ENCODE measurements at regions not wholly inside any gene's neighbourhood (a gene's known extent, or its start where the extent isn't known, plus 50 kb on each side); places are given as distances from the start of the nearest gene placed in this dataset.
A peak's percentile ranks its signal among the peaks of the same experiment; 100 is the strongest.
"Not testable (repeated sequence)": the region's sequence is repeated elsewhere in the genome, so short reads cannot be mapped to it uniquely, and the experiment has no call there.

DNA sequence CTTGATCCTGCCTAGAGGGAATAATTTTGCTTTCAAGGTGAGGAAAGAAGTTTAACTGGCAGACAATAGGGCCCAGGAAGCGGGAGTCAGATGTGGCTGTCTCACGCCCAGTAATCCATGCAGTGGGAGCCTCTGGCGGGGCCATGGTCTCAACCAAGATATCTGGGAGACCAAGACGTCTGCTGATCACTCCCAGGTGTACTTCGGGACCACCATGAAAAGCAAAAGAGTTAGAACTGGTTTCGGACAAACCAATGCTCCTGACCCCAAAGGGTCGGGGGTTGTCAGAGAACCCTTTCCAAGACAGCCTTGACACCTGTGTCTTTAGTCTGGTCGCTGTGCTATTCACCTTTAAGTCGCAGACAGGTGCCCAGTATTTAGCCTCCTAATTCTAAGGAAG is 256.9 kb upstream of the MBL2 start:
- H3K27ac ChIP-seq: no peak overlapping the region
- H3K9me3 ChIP-seq: no peaks in the 10 kb centered on the region
- WGBS, 2 donors (ENCODE audit: low coverage in 1 of 2): 90% methylated on average over 5 to 9 of the region's 9 CpGs
- no peaks in the 10 kb centered on the region for H3K27me3 ChIP-seq
- no peak for ATAC-seq
- no peaks in the 10 kb centered on the region for H3K36me3 ChIP-seq
- no peaks in the 10 kb centered on the region for H3K4me1 ChIP-seq
- no peak overlapping the region for H3K4me3 ChIP-seq
- TF ChIP-seq CTCF (IDR thresholded peaks at IDR 0.05): no peak
- no peak for TF ChIP-seq POLR2A (IDR thresholded peaks at IDR 0.05)
- TF ChIP-seq POLR2AphosphoS5 (IDR thresholded peaks at IDR 0.05): no peak
- no peak for TF ChIP-seq EP300 (IDR thresholded peaks at IDR 0.05)

GRCh38 chr10:53025765-53026164 is 253.2 kb upstream of the MBL2 start:
- H3K4me1 ChIP-seq, H3K36me3 ChIP-seq, H3K9me3 ChIP-seq, H3K27me3 ChIP-seq, H3K4me3 ChIP-seq, H3K27ac ChIP-seq, ATAC-seq: not testable (repeated sequence)
- 20% methylated on average over 1 of the region's 6 CpGs; no CpG with 5 or more reads in 1 of the 2 donors for WGBS, 2 donors (ENCODE audit: low coverage in 1 of 2)

- TF ChIP-seq EP300 (IDR thresholded peaks at IDR 0.05): no peak
- TF ChIP-seq CTCF (IDR thresholded peaks at IDR 0.05): no peak
- TF ChIP-seq POLR2AphosphoS5 (IDR thresholded peaks at IDR 0.05): no peak
- no peak for TF ChIP-seq POLR2A (IDR thresholded peaks at IDR 0.05)
- Histone ChIP-seq H3K27me3 (no peaks in the 10 kb centered on the region), H3K4me3 (peak overlapping the region in 1 of 2 donors; percentile 29), H3K4me1 (no peaks in the 10 kb centered on the region), H3K9me3 (no peaks in the 10 kb centered on the region), H3K27ac (no peak overlapping the region), H3K36me3 (no peaks in the 10 kb centered on the region)
- ATAC-seq: no peak
- WGBS, 2 donors (ENCODE audit: low coverage in 1 of 2): 7 to 30% methylated on average over 2 to 9 of the region's 9 CpGs
Observed at GRCh38 chr10:53025172-53025711, 252.7 kb upstream of the MBL2 start.

DNA sequence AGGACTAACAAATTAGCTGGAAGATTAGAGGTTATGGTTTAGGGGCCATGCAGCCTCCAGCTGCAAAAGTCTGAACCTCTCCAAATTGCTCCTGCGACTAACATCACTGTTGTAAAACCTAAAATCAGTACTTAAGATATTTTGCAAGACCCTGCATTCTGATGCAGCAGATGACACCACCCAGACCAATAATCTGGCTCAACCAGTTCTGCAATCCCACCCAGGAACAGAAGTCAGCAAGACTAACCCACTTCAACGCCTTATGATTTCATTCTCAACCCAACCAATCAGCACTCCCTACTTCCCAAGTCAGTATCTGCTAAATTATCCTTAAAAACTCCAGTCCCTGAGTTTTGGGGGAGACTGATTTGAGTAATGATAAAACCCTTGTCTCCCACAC is 250.8 kb upstream of the MBL2 start:
- Histone ChIP-seq H3K36me3 (no peaks in the 10 kb centered on the region), H3K9me3 (no peaks in the 10 kb centered on the region), H3K27me3 (no peaks in the 10 kb centered on the region), H3K4me1 (no peaks in the 10 kb centered on the region), H3K4me3 (no peak overlapping the region), H3K27ac (no peak overlapping the region)
- TF ChIP-seq POLR2AphosphoS5 (IDR thresholded peaks at IDR 0.05): no peak
- no peak for TF ChIP-seq POLR2A (IDR thresholded peaks at IDR 0.05)
- no peak for TF ChIP-seq EP300 (IDR thresholded peaks at IDR 0.05)
- no peak for TF ChIP-seq CTCF (IDR thresholded peaks at IDR 0.05)
- ATAC-seq: no peak
- WGBS, 2 donors (ENCODE audit: low coverage in 1 of 2): 72 to 100% methylated on average over 1 to 2 of the region's 2 CpGs

- H3K4me3 ChIP-seq: no peak overlapping the region
- no peaks in the 10 kb centered on the region for H3K4me1 ChIP-seq
- H3K27ac ChIP-seq: no peak overlapping the region
- ATAC-seq: no peak
- H3K36me3 ChIP-seq: no peaks in the 10 kb centered on the region
- WGBS, 2 donors (ENCODE audit: low coverage in 1 of 2): 79 to 81% methylated on average over 5 of the region's 5 CpGs
- H3K9me3 ChIP-seq: no peaks in the 10 kb centered on the region
- H3K27me3 ChIP-seq: no peaks in the 10 kb centered on the region
- no peak for TF ChIP-seq CTCF (IDR thresholded peaks at IDR 0.05)
- no peak for TF ChIP-seq POLR2AphosphoS5 (IDR thresholded peaks at IDR 0.05)
- TF ChIP-seq EP300 (IDR thresholded peaks at IDR 0.05): no peak
- no peak for TF ChIP-seq POLR2A (IDR thresholded peaks at IDR 0.05)
Observed at GRCh38 chr10:53022611-53023088, 250.1 kb upstream of the MBL2 start.

All from gastroesophageal sphincter (tissue), 4 donors.